Inflammatory macrophage treated with lipopolysaccharide for 4 hours (primary cell): ENCODE measurements at regions not wholly inside any gene's neighbourhood (a gene's known extent, or its start where the extent isn't known, plus 50 kb on each side); places are given as distances from the start of the nearest gene placed in this dataset.
"Not testable (repeated sequence)": the region's sequence is repeated elsewhere in the genome, so short reads cannot be mapped to it uniquely, and the experiment has no call there.

Experiments used
- DNase-seq: peaks from one replicate; pipeline ENCODE4 v3.0.0-alpha.2; 2020

DNA sequence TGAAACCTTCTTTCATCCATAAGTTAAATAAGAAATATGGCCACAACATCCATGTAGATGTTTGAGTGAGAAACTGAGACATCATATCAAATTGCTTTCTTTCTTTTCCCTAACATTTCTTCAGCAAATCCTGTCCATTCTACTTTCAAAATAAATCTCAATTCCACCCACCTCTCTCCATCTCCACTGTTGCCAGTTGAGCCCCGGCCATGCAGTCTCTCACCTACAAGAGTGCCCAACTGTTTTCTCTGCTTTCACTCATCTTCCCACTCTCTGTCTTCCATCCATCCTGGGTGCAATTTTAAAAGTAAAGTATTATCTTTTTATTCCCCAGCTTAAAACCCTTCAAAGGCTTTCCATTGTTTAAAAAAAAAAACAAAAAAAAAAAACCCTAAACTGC is 260.4 kb downstream of the DEPDC1B start:
- DNase-seq: no peak

DNA sequence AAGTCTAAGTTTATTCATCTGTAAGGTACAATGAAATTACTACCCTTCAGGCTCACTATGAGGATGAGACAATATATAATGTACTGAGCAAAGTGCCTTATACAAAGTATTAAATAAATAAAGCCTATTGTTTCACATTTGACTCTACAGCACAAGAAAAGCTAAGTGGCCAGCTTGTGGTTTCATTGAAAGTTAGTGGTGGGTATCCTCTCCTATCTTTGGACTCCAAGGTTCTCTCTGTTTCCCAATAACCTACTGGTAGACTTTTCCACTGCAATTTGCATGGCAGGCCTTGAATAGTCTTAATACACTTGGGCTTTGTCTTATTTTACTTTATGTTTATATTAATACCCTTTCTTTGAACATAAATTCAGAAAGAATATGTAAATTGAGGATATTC is 262.7 kb downstream of the DEPDC1B start:
- no peak for DNase-seq

DNA sequence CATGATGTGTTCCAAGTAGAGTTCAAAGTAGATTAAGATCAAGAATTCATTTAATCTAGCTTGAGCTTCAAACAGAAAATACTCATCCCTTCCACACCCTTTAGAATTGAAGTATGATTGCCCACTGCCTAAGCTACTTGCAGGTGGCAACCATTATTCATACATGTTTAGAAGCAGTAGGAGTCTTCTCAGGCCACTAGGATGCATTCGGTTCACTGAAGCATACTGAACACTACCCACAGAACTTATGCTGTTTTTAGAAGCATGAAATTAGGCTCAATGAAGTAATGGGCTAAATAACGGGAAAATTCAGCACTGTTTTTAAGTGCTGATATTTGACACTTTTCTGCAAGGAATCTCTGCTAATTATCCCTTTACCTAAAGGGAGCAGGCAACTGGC is 263.4 kb downstream of the DEPDC1B start:
- DNase-seq: no peak

DNA sequence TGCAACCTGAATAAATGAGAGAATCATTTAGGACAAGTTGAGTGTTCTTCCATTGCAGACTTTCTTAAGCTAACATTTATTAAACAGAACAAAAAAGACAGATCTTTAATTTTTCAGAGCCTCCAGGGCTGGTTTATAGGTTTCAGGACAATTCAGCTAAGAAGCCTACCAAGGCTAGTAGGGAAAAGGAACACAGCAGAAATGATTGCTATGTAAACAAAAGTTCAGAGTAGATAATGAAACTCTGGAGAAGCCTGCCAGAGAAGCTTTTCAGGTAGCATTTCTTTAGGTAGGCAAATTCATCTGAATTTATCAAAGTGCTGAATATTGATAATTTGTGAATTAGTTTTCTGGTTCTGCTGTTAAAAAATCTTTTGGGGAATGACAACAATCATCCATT is 264.2 kb downstream of the DEPDC1B start:
- DNase-seq: no peak

DNA sequence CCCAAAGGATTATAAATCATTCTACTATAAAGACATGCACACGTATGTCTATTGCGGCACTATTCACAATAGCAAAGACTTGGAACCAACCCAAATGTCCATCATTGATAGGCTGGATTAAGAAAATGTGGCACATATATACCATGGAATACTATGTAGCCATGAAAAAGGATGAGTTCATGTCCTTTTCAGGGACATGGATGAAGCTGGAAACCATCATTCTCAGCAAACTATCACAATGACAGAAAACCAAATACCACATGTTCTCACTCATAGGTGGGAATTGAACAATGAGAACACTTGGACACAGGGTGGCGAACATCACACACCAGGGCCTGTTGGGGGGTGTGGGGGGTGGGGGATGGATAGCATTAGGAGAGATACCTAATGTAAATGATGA is 273.8 kb downstream of the DEPDC1B start:
- not testable (repeated sequence) for DNase-seq

DNA sequence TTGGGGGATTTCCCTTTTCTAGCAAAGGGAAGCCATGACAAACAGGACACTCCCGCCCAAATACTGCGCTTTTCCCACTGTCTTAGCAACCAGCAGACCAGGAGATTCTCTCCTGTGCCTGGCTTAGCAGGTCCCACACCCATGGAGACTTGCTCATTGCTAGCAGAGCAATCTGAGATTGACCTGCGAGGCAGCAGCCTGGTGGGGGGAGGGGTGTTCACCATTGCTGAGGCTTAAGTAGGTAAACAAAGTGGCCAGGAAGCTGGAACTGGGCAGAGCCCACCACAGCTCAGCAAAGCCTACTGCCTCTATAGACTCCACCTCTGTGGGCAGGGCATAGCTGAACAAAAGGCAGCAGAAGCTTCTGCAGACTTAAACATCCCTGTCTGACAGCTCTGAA is 279.2 kb downstream of the DEPDC1B start:
- not testable (repeated sequence) for DNase-seq

DNA sequence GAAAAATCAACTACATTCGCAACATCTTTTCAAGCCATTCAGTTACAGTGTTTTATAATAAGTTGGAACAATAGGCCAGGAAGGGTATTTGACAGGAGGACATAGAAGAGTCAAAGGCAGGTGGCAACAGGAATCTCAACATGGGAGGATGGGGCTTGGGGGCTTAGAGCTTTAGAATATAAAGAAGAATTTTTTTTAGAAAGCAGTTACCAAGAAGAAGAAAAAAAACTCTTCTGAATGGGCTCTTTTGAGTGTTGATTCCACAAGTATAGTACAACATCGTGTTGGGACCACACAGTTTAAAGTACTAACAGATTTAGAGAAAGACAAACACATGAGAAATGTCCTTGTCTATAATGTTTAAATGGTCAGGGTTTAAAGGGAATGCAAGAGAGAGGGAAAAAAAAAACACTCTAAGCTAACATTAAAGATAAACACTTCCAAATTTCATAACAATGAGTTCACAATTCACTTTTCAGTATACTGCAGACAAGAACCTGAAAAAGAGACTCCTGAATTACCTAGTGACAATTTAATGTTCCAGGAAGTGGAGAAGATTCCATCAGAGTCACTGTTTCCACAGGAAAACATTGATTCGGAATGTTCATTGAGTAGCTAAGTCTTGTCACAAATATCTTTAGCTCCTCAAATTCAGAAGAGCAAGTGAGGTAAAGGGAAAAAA is 282.3 kb downstream of the DEPDC1B start:
- no peak for DNase-seq

DNA sequence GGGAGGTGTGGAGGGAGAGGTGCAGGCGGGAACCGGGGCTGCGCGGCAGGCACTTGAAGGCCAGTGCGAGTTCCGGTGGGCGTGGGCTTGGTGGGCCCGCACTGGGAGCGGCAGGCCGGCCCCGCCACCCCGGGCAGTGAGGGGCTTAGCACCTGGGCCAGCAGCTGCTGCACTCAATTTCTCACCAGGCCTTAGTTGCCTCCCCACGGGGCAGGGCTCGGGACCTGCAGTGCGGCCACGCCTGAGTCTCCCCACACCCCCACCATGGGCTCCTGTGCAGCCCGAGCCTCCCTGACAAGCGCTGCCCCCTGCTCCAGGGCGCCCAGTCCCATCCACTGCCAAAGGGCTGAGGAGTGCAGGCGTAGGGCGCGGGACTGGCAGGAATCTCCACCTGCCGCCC is 284.5 kb downstream of the DEPDC1B start:
- DNase-seq: no peak

DNA sequence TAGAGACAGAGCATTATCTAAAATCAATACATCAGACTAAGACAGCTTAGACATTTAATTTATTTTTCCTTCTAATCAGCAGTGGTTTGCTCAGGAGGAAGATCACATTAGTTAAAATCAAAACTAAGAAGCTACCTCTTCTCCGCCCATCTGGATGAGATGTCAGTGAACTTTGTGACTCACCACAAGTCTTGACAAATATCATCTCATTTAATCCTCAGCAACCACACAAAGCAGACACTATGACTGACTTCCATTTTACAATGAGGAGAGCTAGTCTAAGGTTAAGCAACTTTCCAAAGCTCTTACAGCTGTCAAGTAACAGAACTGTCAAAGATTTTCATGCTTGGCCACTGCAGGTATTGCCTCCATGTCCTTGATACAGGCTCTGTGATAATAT is 289.5 kb downstream of the DEPDC1B start:
- DNase-seq: peak; percentile 61

DNA sequence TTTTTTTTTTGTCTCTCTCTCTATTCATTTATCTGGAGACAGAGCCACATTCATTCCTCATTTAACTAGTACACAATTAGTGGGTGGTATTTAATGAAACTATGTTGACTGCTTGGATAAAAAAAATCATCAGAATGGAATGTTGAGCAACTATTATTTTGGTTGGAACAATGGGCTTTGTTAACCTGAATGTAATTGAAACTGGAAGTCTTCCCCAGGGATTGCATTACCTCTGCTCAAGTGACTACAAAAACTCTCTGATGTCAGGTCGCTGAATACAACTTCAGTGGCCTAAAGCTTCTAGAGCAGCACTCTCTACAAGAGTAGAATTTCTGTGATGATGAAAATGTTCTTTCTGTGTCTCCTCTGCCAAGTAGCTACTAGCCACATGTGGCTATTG is 295.8 kb downstream of the DEPDC1B start:
- DNase-seq: no peak

DNA sequence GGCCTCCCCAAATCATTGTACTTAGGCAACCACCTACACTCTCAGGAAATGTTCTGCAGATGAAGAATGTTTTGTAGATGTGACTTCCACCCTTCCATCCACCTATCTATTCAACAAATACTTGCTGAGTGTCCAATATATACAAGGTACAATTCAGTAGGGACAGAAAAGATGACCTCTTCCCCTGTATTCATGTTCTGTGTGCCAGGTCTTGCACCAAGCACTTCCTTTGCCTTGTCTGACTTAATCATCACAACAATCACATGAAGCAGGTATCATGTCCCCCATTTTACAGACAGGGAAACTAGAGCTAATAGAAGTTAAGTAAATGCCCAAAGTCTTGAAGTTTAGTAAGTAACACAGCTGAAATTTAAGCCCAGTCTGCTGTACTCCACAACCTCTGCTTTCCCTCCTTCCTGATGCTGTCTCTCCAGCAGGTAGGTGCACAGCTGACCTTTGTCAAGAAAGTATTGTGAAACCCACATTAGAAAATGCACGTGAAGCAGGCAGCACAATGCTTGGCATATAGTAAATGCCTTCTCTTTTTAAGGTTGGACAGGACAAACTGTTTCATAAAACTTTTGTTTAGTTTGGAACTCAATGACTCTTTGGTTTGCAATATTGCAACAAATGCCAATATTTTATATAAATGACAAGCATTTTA is 296.5 kb downstream of the DEPDC1B start:
- DNase-seq: no peak

DNA sequence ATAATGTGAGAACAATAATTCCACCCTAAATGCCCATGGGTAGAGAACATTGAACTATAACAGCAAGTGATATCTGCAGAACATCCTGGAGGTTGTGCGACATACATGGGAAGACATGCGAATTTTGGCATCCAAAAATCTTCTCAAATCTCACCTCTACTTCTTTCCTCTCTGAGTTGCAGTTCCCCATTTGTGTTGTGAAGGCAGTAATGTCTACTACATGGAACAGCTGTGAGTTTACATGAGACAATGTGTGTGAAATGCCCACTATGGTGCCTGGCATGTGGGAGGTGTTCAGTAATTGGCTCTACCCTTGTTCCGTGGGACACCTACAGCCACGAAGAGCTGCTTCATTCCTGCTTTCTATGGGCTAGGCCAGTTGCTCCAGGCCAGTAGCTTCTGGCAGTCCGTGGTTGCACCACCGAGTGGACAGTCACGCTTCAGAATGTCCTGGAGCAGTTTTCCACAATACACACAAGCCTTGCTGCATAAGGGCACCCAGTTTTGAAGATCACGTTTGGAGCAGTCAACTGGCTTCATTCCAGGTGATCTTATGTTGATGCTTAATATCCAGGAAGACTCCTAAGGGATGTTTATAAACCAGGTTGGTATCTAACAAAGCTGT is 297.7 kb downstream of the DEPDC1B start:
- DNase-seq: no peak

DNA sequence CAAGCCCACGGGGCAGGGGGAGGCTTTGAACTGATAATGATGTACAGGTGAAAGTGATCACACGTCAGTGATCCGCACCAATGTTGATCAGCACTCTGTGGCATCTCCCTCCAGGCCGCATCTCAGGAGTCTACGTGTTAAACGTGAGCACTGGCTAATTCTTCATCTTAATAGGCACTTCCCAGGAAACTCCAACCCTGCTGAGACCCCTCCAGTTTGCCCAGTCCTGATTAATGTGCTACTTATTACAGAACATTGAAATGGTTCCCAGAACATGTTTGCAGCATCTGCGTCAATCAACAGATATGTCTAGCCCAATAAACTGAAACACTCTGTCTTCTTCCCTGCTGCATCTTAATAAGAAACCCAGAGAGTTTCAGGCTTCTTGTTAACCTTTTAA is 298.4 kb downstream of the DEPDC1B start:
- no peak for DNase-seq

DNA sequence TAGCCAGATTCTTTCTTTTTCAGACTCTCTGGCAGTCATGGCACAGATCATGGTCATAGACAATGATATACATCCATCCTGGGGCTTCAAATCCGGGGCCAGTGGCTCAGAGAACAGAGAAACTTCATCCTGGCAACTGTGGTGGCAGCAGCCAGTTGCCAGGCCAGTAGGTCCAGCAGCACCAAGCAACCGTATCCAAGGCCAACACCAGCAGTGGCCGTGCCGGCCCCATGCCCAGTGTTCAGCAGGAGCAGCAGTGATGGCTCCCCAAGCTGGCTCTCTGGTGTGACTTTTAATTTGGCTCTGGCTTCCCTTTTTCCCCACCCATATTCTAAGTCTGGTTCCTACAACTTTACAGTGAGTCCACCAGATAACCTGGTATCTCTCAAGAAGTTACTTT is 300.5 kb downstream of the DEPDC1B start:
- no peak for DNase-seq

DNA sequence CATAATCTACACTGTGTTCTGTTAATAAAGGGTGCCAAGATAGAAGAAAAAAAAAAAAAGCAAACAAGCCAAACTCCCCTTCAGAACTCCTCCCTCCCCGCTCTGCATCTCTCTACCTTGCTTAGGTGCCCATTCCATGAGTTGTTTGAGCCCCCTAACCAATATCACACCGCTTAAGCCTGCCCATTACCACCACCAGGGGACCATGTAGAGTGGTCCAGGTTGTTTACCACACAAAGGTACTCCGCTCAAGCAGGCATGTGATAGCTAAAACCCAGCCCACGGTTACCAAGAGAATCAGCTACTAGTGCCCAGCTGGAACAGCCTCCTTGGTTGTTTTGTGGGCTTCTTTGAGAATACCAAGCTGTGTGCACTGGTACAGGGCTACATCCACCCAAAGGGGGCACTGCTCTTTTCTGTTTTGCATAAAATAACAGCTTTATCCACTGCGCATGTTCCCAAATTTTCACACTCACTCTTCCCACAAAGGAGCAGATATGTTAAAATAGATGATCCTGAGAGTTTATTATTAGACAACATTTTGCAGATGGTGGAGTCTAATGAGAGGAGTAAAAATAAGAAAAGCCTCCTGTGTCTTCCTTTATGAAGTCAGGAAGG is 304.1 kb downstream of the DEPDC1B start:
- DNase-seq: no peak

DNA sequence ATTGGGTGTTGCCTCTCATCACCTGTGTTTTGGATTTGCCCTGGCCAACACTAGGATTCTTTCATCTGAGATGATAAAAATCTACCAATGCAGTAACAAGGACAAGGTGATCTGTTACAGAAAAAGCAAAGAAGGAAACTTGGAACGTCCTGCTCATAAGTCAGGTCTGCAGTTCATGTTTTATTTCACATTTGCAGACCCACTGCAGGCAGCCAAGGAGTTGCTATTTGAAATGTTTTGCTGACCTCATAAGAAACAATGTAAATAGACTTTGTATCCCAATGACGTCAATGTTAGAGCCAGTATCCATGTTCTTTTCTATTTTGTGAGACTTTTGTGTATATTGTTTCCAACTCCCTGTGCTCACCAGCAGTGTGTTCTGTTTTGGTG is 312.9 kb downstream of the DEPDC1B start:
- DNase-seq: no peak

DNA sequence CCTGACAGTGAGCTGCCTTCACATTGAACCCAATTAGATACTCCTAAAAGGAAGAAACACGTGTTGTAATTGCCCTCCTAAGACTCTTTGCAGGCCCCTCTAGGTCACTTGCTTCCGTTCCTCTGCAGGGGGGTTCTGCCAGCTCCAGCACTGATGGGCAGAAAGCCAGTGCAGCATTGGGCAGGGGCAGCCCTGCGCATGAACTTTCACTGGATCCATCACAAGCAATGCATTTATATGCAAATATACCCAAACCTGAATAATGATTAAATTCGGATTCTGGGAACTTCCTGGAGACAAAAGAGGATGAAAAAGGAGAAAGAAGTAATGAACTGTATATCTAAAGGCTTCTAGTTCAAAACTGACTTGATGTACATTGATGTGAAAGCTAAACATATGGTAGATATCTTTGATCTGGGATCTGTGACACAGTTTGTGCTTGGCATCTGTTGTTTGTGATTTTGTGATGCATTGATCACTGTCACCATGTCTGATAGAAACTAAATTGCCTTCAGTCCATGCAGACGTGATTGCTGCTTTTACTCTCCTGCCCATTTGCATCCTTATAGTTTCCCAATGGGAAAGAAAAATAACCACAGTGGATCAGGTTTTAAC is 313.4 kb downstream of the DEPDC1B start:
- DNase-seq: no peak

DNA sequence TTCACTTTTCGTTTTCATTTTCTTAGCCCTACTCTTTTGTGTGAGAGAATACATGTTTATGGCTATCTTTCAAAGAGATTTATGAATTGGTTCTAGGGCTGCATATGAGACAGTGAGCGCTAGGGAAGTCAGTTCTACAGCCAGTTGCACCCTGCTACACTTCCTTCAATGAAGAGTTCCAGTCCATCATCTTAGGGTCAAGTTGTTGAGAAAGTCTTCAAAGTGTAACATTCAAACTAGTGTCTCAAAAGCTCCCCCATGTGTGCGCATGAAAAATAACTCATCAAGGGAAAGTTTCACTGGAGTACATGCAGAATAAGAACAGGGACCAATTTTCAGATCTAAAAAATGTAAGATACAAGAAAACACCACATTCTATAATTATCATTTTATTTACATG is 317.2 kb downstream of the DEPDC1B start:
- peak; percentile 46 for DNase-seq

DNA sequence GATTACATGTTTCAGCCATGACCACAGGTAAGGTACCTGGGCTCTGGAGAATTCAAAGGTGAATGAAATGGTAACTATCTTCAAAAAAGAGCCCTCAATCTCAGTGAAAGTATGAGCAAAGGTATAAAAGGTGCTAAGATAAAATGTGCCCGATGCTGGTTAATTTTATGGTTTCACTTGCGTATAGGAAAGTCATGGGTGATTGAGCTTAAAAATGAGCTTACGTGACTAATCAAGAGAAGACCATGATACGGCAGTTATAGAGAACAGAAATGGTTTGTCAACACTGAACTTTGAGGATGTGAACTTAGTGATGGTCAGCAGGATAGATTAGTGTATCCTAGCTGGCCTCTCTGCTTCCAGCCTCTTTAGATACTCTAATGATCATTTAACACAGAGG is 320.1 kb downstream of the DEPDC1B start:
- no peak for DNase-seq

DNA sequence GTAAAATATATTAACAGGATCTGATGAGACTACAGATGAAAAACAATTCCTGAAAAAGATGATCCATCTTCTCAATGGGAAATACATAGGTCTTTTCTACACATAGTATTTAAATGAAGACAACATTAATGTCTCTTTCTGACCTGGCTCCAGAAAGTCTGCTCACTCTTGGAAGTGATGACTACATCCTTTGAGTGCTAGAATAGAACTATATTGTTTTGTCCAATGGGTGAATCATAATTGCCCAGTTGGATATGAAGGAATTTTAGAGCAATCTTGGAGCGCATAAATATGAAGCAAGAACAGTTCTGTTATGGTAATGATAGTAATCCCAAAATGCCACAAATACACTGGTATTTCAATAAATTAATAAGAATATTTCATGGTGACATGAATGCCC is 322.1 kb downstream of the DEPDC1B start:
- no peak for DNase-seq

DNA sequence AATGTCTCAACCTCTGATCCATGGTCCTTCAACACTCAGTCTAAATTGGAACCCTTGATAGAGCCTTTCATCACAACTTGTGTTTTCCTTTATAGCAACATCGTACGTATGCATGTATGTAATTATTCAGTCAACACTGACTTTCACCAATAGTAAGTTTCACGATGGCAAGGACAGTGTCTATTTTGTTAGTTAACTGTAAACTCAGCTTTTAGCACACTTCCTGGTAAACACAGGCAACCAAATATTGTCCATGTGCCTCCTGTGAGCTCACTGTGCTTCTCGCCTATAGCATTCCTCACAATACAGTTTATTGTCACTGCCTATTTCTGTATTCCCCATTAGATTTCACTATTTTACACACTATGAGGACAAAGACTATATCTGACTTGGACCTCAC is 323.1 kb downstream of the DEPDC1B start:
- no peak for DNase-seq

DNA sequence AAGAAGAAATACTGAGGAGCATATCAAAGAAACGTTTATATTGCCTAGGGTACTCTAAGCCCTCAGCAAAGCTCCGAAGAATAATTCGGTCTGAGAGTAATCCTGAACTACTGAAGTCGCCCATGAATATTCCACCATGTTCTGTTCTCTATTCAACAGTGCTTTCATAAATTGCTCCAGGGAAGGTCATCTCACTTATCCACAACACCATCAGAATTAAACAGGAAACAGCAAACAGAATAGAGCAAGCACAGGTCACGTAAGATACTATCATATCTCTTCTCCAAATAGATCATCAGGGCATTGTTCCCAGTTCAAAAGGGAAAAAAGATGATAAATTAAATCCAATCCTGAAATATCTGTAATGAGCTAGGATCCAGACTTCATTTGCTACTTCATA is 325.6 kb downstream of the DEPDC1B start:
- DNase-seq: no peak

DNA sequence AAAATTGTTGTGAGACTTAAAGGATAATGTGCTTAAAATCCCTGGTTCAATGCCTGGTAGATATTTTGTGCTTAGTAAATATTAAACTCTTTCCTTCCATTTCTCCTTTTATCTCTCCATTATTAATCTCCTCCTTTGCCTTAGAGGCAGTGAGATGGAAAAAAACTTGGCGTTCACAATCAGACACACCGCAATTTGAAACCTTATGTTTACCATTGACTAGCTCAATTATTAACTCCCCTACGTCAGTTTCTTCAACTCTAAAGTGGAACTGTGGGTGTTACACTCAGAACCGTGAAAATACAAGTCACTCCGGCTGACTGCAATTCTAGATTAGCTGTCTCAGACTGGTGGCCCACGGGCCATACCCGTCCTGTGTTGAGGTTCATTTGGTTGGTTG is 327.2 kb downstream of the DEPDC1B start:
- DNase-seq: no peak

DNA sequence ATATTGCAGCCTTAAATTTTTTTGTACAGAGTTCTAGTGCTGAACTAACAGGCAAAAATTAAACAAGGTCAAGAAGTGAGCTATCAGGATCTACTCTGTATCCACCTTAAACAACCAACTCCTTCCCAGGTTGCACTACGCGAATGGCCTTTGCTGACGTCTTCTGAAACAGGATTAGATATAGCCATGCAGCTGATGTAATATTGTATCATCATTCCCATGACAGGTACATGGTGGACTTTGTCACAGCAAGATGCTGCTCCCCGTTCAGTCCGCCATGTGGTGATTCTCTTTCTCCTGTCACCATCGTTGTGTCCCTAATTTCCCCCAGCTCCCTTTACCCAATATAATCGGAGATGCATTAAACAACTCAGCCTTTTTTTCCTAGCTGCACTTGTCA is 328.9 kb downstream of the DEPDC1B start:
- DNase-seq: no peak
